Esophagus muscularis mucosa (tissue), 4 donors: ENCODE measurements at regions not wholly inside any gene's neighbourhood (a gene's known extent, or its start where the extent isn't known, plus 50 kb on each side); places are given as distances from the start of the nearest gene placed in this dataset.

ENCODE experiments used
- DNase-seq: peaks from one replicate; pipeline ENCODE4 v3.0.0-alpha.2; 2017; ENCODE audit errors: extremely low spot score
- H3K27ac ChIP-seq, 4 donors: fragments of 200-600 bp; sonication (generic); replicated peaks in 1 of 4; 1 replicate in 3 of 4; 2 replicates in 1 of 4; pipeline ENCODE4 v1.5.1; 2016 to 2019; ENCODE audit warnings: mild to moderate bottlenecking in 1 of 4
- H3K27me3 ChIP-seq, 4 donors: fragments of 200-600 bp; sonication (generic); one replicate each; pipeline versions ENCODE4 v1.5.1 to v1.6.0; 2016 to 2019
- H3K36me3 ChIP-seq, 4 donors: fragments of 200-600 bp; sonication (generic); one replicate each; pipeline ENCODE4 v1.5.1; 2016 to 2019
- H3K4me1 ChIP-seq, 4 donors: fragments of 200-600 bp; sonication (generic); one replicate each; pipeline ENCODE4 v1.5.1; 2016 to 2019
- H3K4me3 ChIP-seq, 4 donors: fragments of 200-600 bp; sonication (generic); 1 replicate in 2 of 4; 2 replicates in 2 of 4; pipeline ENCODE4 v1.5.1; 2016 to 2019; ENCODE audit warnings: mild to moderate bottlenecking in 4 of 4, moderate library complexity in 1 of 4
- H3K9me3 ChIP-seq, 4 donors: fragments of 200-600 bp; sonication (generic); 1 replicate in 3 of 4; 2 replicates in 1 of 4; pipeline ENCODE4 v1.5.1; 2016 to 2019
- EP300 ChIP-seq: sonication (generic); formaldehyde crosslinking; IDR thresholded peaks from one replicate; pipeline ENCODE4 v1.6.1; 2017; ENCODE audit warnings: antibody characterized with exemption
- POLR2A ChIP-seq: fragments of 450-650 bp; IDR thresholded peaks from one replicate; pipeline ENCODE4 v1.6.1; 2017; ENCODE audit warnings: antibody characterized with exemption, moderate library complexity, mild to moderate bottlenecking, low read depth
- POLR2AphosphoS5 ChIP-seq, 2 donors: sonication (generic); formaldehyde crosslinking; IDR thresholded peaks; one replicate each; pipeline ENCODE4 v1.6.1; 2017; ENCODE audit warnings: antibody characterized with exemption in 2 of 2
- WGBS: methylation state at CpG from one replicate; pipeline ENCODE4 v1.1.5; 2018; 5-methylcytosine and 5-hydroxymethylcytosine counted together
- intact Hi-C: fragments of 100-400 bp; cut with DNase I; formaldehyde crosslinking; loops from one replicate; pipeline ENCODE4 v1.15.1; 2023
- TF ChIP-seq, protein P1 (sequence below), 3 experiments: fragments of 200-600 bp in 2 of 3; fragments of 450-650 bp in 1 of 3; sonication (generic) in 2 of 3; IDR thresholded peaks; one replicate each; pipeline ENCODE4 v1.5.1; 2017 to 2019; ENCODE audit warnings: antibody characterized with exemption in 3 of 3, mild to moderate bottlenecking in 2 of 3, moderate library complexity in 1 of 3

DNA sequence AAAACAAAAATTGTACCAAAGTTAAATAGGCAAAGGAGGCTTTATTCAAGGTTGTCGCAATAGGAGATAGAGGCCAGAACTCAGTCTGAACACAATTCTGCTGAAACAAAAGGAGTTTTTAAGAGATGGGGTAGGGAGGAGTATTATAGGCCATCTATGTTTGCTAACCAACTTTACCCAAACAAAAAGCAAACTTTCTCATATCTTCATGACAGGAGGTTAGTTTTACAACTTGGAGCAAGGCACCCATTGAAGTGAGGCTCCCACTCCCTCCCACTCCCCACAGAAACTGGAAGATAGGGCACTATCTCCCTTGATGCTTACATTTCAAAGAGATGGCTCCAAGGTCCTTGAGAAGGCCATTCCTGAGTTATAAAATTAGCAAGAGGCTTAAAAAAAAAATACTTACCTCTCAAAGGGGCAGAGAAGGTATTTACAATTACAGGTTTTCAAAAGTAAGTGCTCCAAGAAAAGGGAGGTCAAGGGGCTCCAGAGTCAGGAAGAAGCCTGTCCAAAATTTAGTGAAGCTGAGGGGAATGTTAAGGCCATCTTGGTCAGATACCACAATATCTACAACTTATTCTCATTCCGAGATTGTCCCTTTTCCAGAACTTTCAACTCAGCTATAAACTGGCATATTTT lies 84.4 kb upstream of the DHRS4 start:
- Histone ChIP-seq H3K27me3 (no peaks in the 10 kb centered on the region), H3K27ac (no peak overlapping the region), H3K9me3 (peaks cover 0 to 5% (median 0%) of the 10 kb centered on the region in 4 donors), H3K4me1 (peaks cover 0 to 4% (median 0%) of the 10 kb centered on the region in 4 donors), H3K36me3 (no peaks in the 10 kb centered on the region), H3K4me3 (no peak overlapping the region)
- DNase-seq = no peak
- no peak for TF ChIP-seq POLR2AphosphoS5 (IDR thresholded peaks at IDR 0.05)
- intact Hi-C loops = no loop called here
- WGBS = 94% methylated on average over 2 of the region's 2 CpGs

DNA sequence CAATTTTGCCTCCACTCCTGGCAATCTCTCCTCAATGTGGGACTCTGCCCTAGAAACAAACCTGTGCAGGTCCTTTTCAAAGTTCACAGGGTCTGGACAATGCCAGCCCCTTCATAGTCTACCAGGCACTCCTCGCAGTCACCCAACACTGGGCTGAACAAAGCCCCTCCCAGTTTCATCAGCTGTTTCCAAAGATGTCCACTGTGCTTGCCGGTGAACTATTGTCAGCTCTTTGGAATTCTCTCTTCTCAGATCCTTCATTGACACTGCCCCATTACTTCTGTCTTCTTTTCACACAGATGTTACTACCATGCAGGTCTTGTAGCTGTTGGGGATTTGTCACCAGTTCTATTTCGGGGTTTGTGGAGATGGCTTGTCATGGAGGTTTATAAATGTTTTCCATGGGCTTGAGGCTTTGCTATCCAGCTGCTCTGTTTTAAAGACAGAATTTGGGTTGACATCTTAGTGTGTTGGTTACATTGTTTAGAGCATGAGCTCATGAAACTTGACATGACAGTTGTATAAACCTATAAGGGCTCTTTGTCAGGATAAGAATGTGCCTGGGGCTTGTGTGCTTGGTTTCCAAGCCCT lies 77.3 kb upstream of the DHRS4 start:
- intact Hi-C loops = no loop called here
- Histone ChIP-seq H3K4me1 (no peaks in the 10 kb centered on the region), H3K36me3 (no peaks in the 10 kb centered on the region), H3K4me3 (no peak overlapping the region), H3K27me3 (no peaks in the 10 kb centered on the region), H3K9me3 (peaks cover 0 to 5% (median 0%) of the 10 kb centered on the region in 4 donors), H3K27ac (no peak overlapping the region)
- WGBS = 65% methylated on average over 3 of the region's 3 CpGs
- no peak for TF ChIP-seq EP300
- TF ChIP-seq, protein P1, sequence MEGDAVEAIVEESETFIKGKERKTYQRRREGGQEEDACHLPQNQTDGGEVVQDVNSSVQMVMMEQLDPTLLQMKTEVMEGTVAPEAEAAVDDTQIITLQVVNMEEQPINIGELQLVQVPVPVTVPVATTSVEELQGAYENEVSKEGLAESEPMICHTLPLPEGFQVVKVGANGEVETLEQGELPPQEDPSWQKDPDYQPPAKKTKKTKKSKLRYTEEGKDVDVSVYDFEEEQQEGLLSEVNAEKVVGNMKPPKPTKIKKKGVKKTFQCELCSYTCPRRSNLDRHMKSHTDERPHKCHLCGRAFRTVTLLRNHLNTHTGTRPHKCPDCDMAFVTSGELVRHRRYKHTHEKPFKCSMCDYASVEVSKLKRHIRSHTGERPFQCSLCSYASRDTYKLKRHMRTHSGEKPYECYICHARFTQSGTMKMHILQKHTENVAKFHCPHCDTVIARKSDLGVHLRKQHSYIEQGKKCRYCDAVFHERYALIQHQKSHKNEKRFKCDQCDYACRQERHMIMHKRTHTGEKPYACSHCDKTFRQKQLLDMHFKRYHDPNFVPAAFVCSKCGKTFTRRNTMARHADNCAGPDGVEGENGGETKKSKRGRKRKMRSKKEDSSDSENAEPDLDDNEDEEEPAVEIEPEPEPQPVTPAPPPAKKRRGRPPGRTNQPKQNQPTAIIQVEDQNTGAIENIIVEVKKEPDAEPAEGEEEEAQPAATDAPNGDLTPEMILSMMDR (IDR thresholded peaks at IDR 0.05) = no peak
- TF ChIP-seq POLR2A = no peak
- no peak for TF ChIP-seq POLR2AphosphoS5 (IDR thresholded peaks at IDR 0.05)
- no peak for DNase-seq

DNA sequence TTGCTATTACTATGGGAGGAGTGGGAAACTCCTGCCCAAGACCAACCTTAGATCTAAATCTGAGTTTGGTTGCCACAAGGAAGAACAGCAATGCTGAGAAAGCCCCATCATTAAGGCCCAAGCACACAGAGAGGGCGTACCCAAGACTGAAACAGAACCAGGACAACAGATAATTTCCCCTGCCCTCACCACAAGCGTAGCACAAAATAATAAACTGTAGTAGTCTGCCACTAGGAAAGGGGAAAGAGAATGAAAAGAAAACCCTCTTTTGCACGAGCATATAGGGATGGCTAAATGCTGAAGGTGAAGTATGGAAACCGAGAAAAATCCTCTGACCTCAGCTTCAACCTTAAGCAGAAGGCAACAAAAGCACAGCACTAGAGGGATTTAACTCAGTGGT lies 76.5 kb upstream of the DHRS4 start:
- Histone ChIP-seq H3K4me3 (no peak overlapping the region), H3K27me3 (no peaks in the 10 kb centered on the region), H3K4me1 (no peaks in the 10 kb centered on the region), H3K27ac (no peak overlapping the region), H3K36me3 (no peaks in the 10 kb centered on the region), H3K9me3 (peaks cover 0 to 5% (median 0%) of the 10 kb centered on the region in 4 donors)
- DNase-seq = no peak
- TF ChIP-seq POLR2AphosphoS5 (IDR thresholded peaks at IDR 0.05) (no peak), POLR2A (no peak), EP300 (no peak)
- TF ChIP-seq, protein P1 (IDR thresholded peaks at IDR 0.05) = no peak
- WGBS = 81% methylated on average over 4 of the region's 4 CpGs
- intact Hi-C loops = no loop called here

DNA sequence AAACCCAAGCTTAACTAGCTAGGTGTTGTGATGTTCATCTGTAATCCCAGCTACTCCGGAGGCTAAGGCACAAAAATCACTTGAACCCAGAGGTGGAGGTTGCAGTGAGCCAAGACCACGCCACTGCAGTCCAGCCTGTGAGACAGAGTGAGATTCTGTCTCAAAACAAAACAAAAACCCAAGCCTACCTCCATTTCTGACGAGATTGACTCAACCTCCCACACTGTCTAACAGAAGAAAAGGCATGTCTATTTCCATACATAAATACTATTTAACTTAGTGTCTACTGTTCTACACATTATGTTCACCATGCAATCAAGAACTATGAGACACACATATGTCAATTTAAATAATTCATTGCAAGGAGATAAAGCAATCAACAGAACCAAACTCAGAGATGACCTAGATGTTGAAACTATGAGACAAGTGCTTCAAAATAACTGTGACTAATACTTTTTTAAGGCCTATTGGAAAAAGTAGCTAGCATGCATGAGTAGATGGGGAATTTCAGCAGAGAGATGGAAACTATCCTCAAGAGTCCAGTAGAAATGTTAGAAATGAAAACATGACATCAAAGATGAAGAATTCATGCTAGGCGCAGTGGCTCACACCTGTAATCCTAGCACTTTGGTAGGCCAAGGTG lies 75.9 kb upstream of the DHRS4 start:
- Histone ChIP-seq H3K27ac (no peak overlapping the region), H3K4me1 (no peaks in the 10 kb centered on the region), H3K36me3 (no peaks in the 10 kb centered on the region), H3K27me3 (no peaks in the 10 kb centered on the region), H3K4me3 (no peak overlapping the region), H3K9me3 (peaks cover 0 to 5% (median 0%) of the 10 kb centered on the region in 4 donors)
- DNase-seq = no peak
- TF ChIP-seq EP300 = no peak
- no peak for TF ChIP-seq POLR2A
- TF ChIP-seq, protein P1 (IDR thresholded peaks at IDR 0.05) = no peak
- TF ChIP-seq POLR2AphosphoS5 (IDR thresholded peaks at IDR 0.05) = no peak
- WGBS = 88% methylated on average over 4 of the region's 4 CpGs
- intact Hi-C loops = no loop called here

DNA sequence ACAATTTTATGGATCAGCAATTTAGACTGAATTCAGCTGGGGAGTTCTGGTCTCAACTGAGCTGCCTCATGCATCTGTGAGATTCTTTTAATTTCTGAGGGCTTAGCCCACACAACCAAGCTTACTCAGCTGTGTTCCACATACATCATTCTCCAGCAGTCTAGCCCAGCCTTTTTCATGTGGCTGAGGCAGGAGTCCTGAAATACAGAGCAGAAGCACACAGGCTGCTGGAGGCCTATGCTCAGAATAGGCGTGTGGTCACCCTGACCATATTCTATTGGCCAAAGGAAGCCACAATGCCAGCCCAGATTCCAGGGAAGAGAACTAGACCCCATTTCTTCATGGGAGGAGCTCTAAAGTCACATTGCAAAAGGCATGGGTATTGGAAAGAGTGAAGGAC lies 72.3 kb upstream of the DHRS4 start:
- Histone ChIP-seq H3K4me1 (no peaks in the 10 kb centered on the region), H3K36me3 (no peaks in the 10 kb centered on the region), H3K9me3 (no peaks in the 10 kb centered on the region), H3K27ac (no peak overlapping the region), H3K4me3 (no peak overlapping the region), H3K27me3 (no peaks in the 10 kb centered on the region)
- no peak for TF ChIP-seq EP300
- TF ChIP-seq POLR2A = no peak
- TF ChIP-seq POLR2AphosphoS5 (IDR thresholded peaks at IDR 0.05) = no peak
- TF ChIP-seq, protein P1 (IDR thresholded peaks at IDR 0.05) = no peak
- 100% methylated on average over 1 of the region's 1 CpG for WGBS
- intact Hi-C loops = no loop called here
- peak; percentile 62 for DNase-seq
